ENCODE measurements at regions not wholly inside any gene's neighbourhood (a gene's known extent, or its start where the extent isn't known, plus 50 kb on each side); places are given as distances from the start of the nearest gene placed in this dataset.

GRCh38 chr18:10119528-10119927 lies 205.7 kb downstream of the VAPA start (continued):
- TF ChIP-seq ZNF280D (tag by site-specific recombination; IDR thresholded peaks at IDR 0.05) (peak; percentile 67; the same call in 1 of the 2 replicates), SETDB1 (IDR thresholded peaks at IDR 0.05; ENCODE audit: insufficient read length, low read length) (peak; percentile 59), ZNF629 (tag by site-specific recombination; IDR thresholded peaks at IDR 0.05) (no peak), ZNF580 (tag by site-specific recombination; IDR thresholded peaks at IDR 0.05) (0 out of 2 replicates have a peak, but pooled peaks have one; percentile 54)

GRCh38 chr18:10119991-10120390 lies 206.2 kb downstream of the VAPA start:
- ChIA-PET POLR2A (no interaction called here), CTCF (interaction anchor here (0.6 kb wide), 1 partner anchor 98 kb away, joined by 3 read pairs; no protein-coding TSS in a partner anchor)
- peaks cover 14% of the 10 kb centered on the region for H3K4me1 ChIP-seq (ENCODE audit: control insufficient read depth, insufficient read depth, low read length)
- no peak overlapping the region for H3K27ac ChIP-seq (ENCODE audit: extremely low read depth, low read depth, low read length)
- TF ChIP-seq, protein P1, sequence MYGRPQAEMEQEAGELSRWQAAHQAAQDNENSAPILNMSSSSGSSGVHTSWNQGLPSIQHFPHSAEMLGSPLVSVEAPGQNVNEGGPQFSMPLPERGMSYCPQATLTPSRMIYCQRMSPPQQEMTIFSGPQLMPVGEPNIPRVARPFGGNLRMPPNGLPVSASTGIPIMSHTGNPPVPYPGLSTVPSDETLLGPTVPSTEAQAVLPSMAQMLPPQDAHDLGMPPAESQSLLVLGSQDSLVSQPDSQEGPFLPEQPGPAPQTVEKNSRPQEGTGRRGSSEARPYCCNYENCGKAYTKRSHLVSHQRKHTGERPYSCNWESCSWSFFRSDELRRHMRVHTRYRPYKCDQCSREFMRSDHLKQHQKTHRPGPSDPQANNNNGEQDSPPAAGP (tag by site-specific recombination; IDR thresholded peaks at IDR 0.05) = no peak
- TF ChIP-seq ZSCAN23 (tag by site-specific recombination; IDR thresholded peaks at IDR 0.05) (no peak), ZNF510 (tag by site-specific recombination; IDR thresholded peaks at IDR 0.05; ENCODE audit: insufficient replicate concordance) (no peak), ZNF48 (tag by site-specific recombination; IDR thresholded peaks at IDR 0.05) (no peak), ZNF239 (tag by site-specific recombination; IDR thresholded peaks at IDR 0.05) (no peak), ZNF561 (tag by site-specific recombination; IDR thresholded peaks at IDR 0.05; ENCODE audit: borderline replicate concordance) (no peak), ZNF600 (tag by site-specific recombination; IDR thresholded peaks at IDR 0.05) (no peak), ZNF555 (tag by site-specific recombination; conservative IDR thresholded peaks at IDR 0.05) (no peak), ZNF202 (tag by site-specific recombination; IDR thresholded peaks at IDR 0.05; ENCODE audit: borderline replicate concordance) (no peak), TCF7L2 (IDR thresholded peaks at IDR 0.05; ENCODE audit: borderline replicate concordance, low read depth, low read length) (no peak), ZNF670 (tag by site-specific recombination; IDR thresholded peaks at IDR 0.05; ENCODE audit: low read depth) (no peak), ZNF133 (tag by site-specific recombination; IDR thresholded peaks at IDR 0.05) (no peak), ZNF350 (tag by site-specific recombination; IDR thresholded peaks at IDR 0.05) (no peak), ZNF548 (tag by site-specific recombination; IDR thresholded peaks at IDR 0.05) (no peak), ZNF610 (tag by site-specific recombination; IDR thresholded peaks at IDR 0.05; ENCODE audit: borderline replicate concordance) (no peak), ZNF473 (tag by site-specific recombination; IDR thresholded peaks at IDR 0.05) (no peak), ZIC2 (tag by site-specific recombination; IDR thresholded peaks at IDR 0.05) (no peak)
- TF ChIP-seq, protein P2, sequence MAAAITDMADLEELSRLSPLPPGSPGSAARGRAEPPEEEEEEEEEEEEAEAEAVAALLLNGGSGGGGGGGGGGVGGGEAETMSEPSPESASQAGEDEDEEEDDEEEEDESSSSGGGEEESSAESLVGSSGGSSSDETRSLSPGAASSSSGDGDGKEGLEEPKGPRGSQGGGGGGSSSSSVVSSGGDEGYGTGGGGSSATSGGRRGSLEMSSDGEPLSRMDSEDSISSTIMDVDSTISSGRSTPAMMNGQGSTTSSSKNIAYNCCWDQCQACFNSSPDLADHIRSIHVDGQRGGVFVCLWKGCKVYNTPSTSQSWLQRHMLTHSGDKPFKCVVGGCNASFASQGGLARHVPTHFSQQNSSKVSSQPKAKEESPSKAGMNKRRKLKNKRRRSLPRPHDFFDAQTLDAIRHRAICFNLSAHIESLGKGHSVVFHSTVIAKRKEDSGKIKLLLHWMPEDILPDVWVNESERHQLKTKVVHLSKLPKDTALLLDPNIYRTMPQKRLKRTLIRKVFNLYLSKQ (tag by site-specific recombination; IDR thresholded peaks at IDR 0.05; ENCODE audit: borderline replicate concordance) = no peak
- TF ChIP-seq, protein P3, sequence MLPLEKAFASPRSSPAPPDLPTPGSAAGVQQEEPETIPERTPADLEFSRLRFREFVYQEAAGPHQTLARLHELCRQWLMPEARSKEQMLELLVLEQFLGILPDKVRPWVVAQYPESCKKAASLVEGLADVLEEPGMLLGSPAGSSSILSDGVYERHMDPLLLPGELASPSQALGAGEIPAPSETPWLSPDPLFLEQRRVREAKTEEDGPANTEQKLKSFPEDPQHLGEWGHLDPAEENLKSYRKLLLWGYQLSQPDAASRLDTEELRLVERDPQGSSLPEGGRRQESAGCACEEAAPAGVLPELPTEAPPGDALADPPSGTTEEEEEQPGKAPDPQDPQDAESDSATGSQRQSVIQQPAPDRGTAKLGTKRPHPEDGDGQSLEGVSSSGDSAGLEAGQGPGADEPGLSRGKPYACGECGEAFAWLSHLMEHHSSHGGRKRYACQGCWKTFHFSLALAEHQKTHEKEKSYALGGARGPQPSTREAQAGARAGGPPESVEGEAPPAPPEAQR (tag by site-specific recombination; IDR thresholded peaks at IDR 0.05) = no peak
- H3K36me3 ChIP-seq (ENCODE audit: control insufficient read depth in 2 of 2, insufficient read depth in 1 of 2, low read length in 2 of 2) = no peaks in the 10 kb centered on the region
- no peaks in the 10 kb centered on the region for H3K9me3 ChIP-seq (ENCODE audit: control insufficient read depth, insufficient read depth, low read depth, low read length)
- H3K4me3 ChIP-seq (ENCODE audit: low read depth, low read length) = no peak overlapping the region
